HG03103 (cell line): ENCODE measurements at regions not wholly inside any gene's neighbourhood (a gene's known extent, or its start where the extent isn't known, plus 50 kb on each side); places are given as distances from the start of the nearest gene placed in this dataset.
"Not testable (repeated sequence)": the region's sequence is repeated elsewhere in the genome, so short reads cannot be mapped to it uniquely, and the experiment has no call there.

ENCODE experiments used
- ATAC-seq: cut with Tn5 transposase; IDR thresholded peaks from one replicate; pipeline ENCODE4 v1.9.1; 2021; ENCODE audit warnings: low read depth; ENCODE audit not compliant: unreplicated experiment

- ATAC-seq: no peak
Observed at GRCh38 chr9:94183240-94183999, 75.7 kb upstream of the ZNF169 start.

GRCh38 chr9:94188246-94188645 is 70.9 kb upstream of the ZNF169 start:
- ATAC-seq: no peak

- ATAC-seq: not testable (repeated sequence)
Observed at GRCh38 chr9:94191706-94192105, 67.4 kb upstream of the ZNF169 start.

- ATAC-seq: no peak
Observed at GRCh38 chr9:94198414-94198813, 60.7 kb upstream of the ZNF169 start.

- no peak for ATAC-seq
Observed at GRCh38 chr9:94199776-94200175, 59.3 kb upstream of the ZNF169 start.

- ATAC-seq: no peak
Observed at GRCh38 chr9:94204174-94204573, 54.9 kb upstream of the ZNF169 start.

GRCh38 chr9:94207781-94208180 is 51.3 kb upstream of the ZNF169 start:
- no peak for ATAC-seq
